SK-N-SH (cell line): ENCODE measurements at regions not wholly inside any gene's neighbourhood (a gene's known extent, or its start where the extent isn't known, plus 50 kb on each side); places are given as distances from the start of the nearest gene placed in this dataset.

Experiments used
- CTCF ChIA-PET: fragments of 300-600, 350-600 bp; formaldehyde crosslinking; extraction: SDS; loops from one replicate; lab custom pipeline; 2021; lab: Yijun Ruan, JAX
- POLR2A ChIA-PET: fragments of 350-600 bp; sonication (Branson Sonifier 250); formaldehyde crosslinking; extraction: SDS; loops from one replicate; lab custom pipeline; 2020; ENCODE audit warnings: antibody characterized with exemption, inconsistent platforms; lab: Yijun Ruan, JAX
- DNase-seq: peaks from one replicate; pipeline ENCODE4 v3.0.0; 2012
- H2AFZ ChIP-seq: fragments of 200-600 bp; sonication (generic); 2 replicates; pipeline ENCODE4 v1.8.1; 2016; ENCODE audit warnings: antibody characterized with exemption, mild to moderate bottlenecking, low read depth
- H3F3A ChIP-seq: fragments of 200-600 bp; sonication (generic); replicated peaks from 2 replicates; pipeline ENCODE3; 2016; ENCODE audit warnings: antibody characterized with exemption, mild to moderate bottlenecking; ENCODE audit not compliant: insufficient read depth
- H3K27ac ChIP-seq, 2 experiments: fragments of 200-500 bp in 1 of 2; fragments of 200-600 bp in 1 of 2; sonication (Bioruptor generic) in 1 of 2; sonication (generic), shearing (Covaris generic) in 1 of 2; 2 replicates each; pipeline versions ENCODE4 v1.5.1 to v1.6.1; 2014 to 2016; ENCODE audit warnings: low read depth in 2 of 2, inconsistent platforms in 1 of 2, low read length in 1 of 2, mild to moderate bottlenecking in 1 of 2, mixed read lengths in 1 of 2
- H3K27me3 ChIP-seq: fragments of 200-600 bp; sonication (generic), shearing (Covaris generic); 2 replicates; pipeline ENCODE4 v1.6.1; 2016; ENCODE audit warnings: mixed run types; ENCODE audit not compliant: insufficient read depth
- H3K36me3 ChIP-seq, 2 experiments: fragments of 200-500 bp in 1 of 2; fragments of 200-600 bp in 1 of 2; sonication (Bioruptor generic) in 1 of 2; sonication (generic) in 1 of 2; replicated peaks in 1 of 2; 2 replicates each; pipeline versions ENCODE3 to v1.5.1; 2014 to 2016; ENCODE audit warnings: low read length in 1 of 2, mild to moderate bottlenecking in 1 of 2; ENCODE audit not compliant: insufficient read depth in 2 of 2, control insufficient read depth in 1 of 2
- H3K4me1 ChIP-seq, 2 experiments: fragments of 200-500 bp in 1 of 2; fragments of 200-600 bp in 1 of 2; sonication (Bioruptor generic) in 1 of 2; sonication (generic), shearing (Covaris generic) in 1 of 2; 2 replicates each; pipeline versions ENCODE4 v1.5.1 to v1.6.1; 2014 to 2016; ENCODE audit warnings: low read depth in 1 of 2, low read length in 1 of 2, mixed run types in 1 of 2; ENCODE audit not compliant: insufficient read depth in 2 of 2, control insufficient read depth in 1 of 2
- H3K4me2 ChIP-seq: fragments of 200-600 bp; sonication (generic), shearing (Covaris generic); 2 replicates; pipeline ENCODE4 v1.6.1; 2017; ENCODE audit warnings: mixed run types
- H3K4me3 ChIP-seq, 2 experiments: fragments of 200-500 bp in 1 of 2; fragments of 200-600 bp in 1 of 2; sonication (Bioruptor generic) in 1 of 2; sonication (generic), shearing (Covaris generic) in 1 of 2; 2 replicates each; pipeline versions ENCODE4 v1.5.1 to v1.8.1; 2014 to 2016; ENCODE audit warnings: low read depth in 2 of 2, inconsistent platforms in 1 of 2, low read length in 1 of 2, mild to moderate bottlenecking in 1 of 2, mixed read lengths in 1 of 2, moderate library complexity in 1 of 2
- H3K79me2 ChIP-seq: fragments of 200-600 bp; sonication (generic); 2 replicates; pipeline ENCODE4 v1.8.1; 2017; ENCODE audit warnings: mild to moderate bottlenecking; ENCODE audit not compliant: insufficient read depth
- H3K9ac ChIP-seq: fragments of 200-600 bp; sonication (generic); 2 replicates; pipeline ENCODE4 v1.6.1; 2017; ENCODE audit warnings: mixed run types
- H3K9me2 ChIP-seq: fragments of 200-600 bp; sonication (generic); 2 replicates; pipeline ENCODE4 v1.6.1; 2017; ENCODE audit warnings: mixed run types
- H3K9me3 ChIP-seq: fragments of 200-600 bp; sonication (generic); 2 replicates; pipeline ENCODE4 v1.6.1; 2017; ENCODE audit warnings: mixed run types, mild to moderate bottlenecking, moderate library complexity
- H4K20me1 ChIP-seq: fragments of 200-600 bp; sonication (generic); 2 replicates; pipeline ENCODE4 v1.6.1; 2017; ENCODE audit warnings: mild to moderate bottlenecking, mixed run types; ENCODE audit not compliant: insufficient read depth
- CHD2 ChIP-seq: fragments of 150-350 bp; IDR thresholded peaks from 2 replicates; pipeline ENCODE4 v1.6.1; 2018; ENCODE audit warnings: low read length; ENCODE audit not compliant: partially characterized antibody
- FOSL2 ChIP-seq: IDR thresholded peaks from 2 replicates; pipeline ENCODE4 v1.4.0; 2012; ENCODE audit warnings: low read depth, mild to moderate bottlenecking, moderate library complexity, borderline replicate concordance
- FOXJ3 ChIP-seq: sonication (generic); formaldehyde crosslinking; IDR thresholded peaks from 2 replicates; pipeline ENCODE4 v1.5.1; 2020; ENCODE audit warnings: mild to moderate bottlenecking, missing genetic modification reagents
- GATA2 ChIP-seq: sonication (generic); formaldehyde crosslinking; IDR thresholded peaks from 2 replicates; pipeline ENCODE4 v1.5.0; 2020; ENCODE audit warnings: mild to moderate bottlenecking, missing genetic modification reagents
- JUND ChIP-seq: IDR thresholded peaks from 2 replicates; pipeline ENCODE4 v1.4.0; 2012
- NFIC ChIP-seq: IDR thresholded peaks from 2 replicates; pipeline ENCODE4 v1.4.0; 2012; ENCODE audit warnings: borderline replicate concordance
- POLR2AphosphoS5 ChIP-seq: IDR thresholded peaks from 2 replicates; pipeline ENCODE4 v1.6.1; 2012; ENCODE audit warnings: low read depth, low read length
- RCOR1 ChIP-seq: fragments of 150-350 bp; IDR thresholded peaks from 2 replicates; pipeline ENCODE4 v1.6.1; 2017; ENCODE audit warnings: antibody characterized with exemption, low read length
- RFX5 ChIP-seq: IDR thresholded peaks from 2 replicates; pipeline ENCODE4 v1.6.1; 2012; ENCODE audit warnings: mild to moderate bottlenecking, improper control_type of control experiment, low read length
- SMC3 ChIP-seq: IDR thresholded peaks from 2 replicates; pipeline ENCODE4 v1.6.1; 2012; ENCODE audit warnings: low read depth, low read length, improper control_type of control experiment
- TEAD4 ChIP-seq: IDR thresholded peaks from 2 replicates; pipeline ENCODE4 v1.4.0; 2012; ENCODE audit warnings: mild to moderate bottlenecking, borderline replicate concordance; ENCODE audit not compliant: insufficient read depth
- WGBS: methylation state at CpG from one replicate; pipeline ENCODE4 v1.1.6; 2017; ENCODE audit warnings: low lambda C conversion rate; 5-methylcytosine and 5-hydroxymethylcytosine counted together
- TF ChIP-seq, protein P1 (sequence below): IDR thresholded peaks from 2 replicates; pipeline ENCODE4; 2012
- TF ChIP-seq, protein P2 (sequence below): fragments of 150-350 bp; IDR thresholded peaks from 2 replicates; pipeline ENCODE4 v1.6.1; 2017; ENCODE audit warnings: antibody characterized with exemption, low read length, low read depth, borderline replicate concordance
- TF ChIP-seq, protein P3 (sequence below): fragments of 200-600 bp; sonication (generic); IDR thresholded peaks from 2 replicates; pipeline ENCODE4 v1.6.1; 2017; ENCODE audit warnings: antibody characterized with exemption, mild to moderate bottlenecking, moderate library complexity
- TF ChIP-seq, protein P4 (sequence below): IDR thresholded peaks from 2 replicates; pipeline ENCODE4 v1.4.0; 2012; ENCODE audit warnings: low read depth

DNA sequence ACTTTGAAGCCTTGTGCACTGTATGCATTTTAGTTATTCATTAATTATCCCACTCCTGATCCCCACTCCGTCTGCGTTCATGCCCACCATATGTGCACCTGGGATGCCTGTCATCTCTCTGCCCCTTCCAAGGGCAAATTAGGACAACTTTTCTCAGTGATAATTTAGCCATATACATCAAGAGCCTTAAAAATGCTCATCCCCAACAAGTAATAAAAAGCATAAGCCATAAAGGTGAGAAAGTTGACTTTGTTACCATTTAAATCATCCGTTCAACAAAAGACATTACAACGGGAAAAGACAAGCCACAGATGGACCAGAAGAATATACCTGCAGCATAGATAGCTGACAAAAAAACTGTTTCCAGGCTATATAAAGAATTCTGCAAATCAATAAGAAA, 131.4 kb upstream of the LINGO1 start:
- Histone ChIP-seq H3K4me2 (no peak overlapping the region), H3K36me3 (no peaks in the 10 kb centered on the region), H3K4me1 (peaks cover 2 to 8% of the 10 kb centered on the region in 2 experiments; a peak in 2 of 4 replicates)
- CTCF ChIA-PET: interaction anchor here (2.0 kb wide), 1 partner anchor 131 kb away, joined by 7 read pairs; no protein-coding TSS in a partner anchor
- 53% methylated on average over 4 of the region's 4 CpGs for WGBS
- TF ChIP-seq GATA2 (CRISPR knock-in tag): no peak
- no peak for TF ChIP-seq SMC3
- TF ChIP-seq, protein P1, sequence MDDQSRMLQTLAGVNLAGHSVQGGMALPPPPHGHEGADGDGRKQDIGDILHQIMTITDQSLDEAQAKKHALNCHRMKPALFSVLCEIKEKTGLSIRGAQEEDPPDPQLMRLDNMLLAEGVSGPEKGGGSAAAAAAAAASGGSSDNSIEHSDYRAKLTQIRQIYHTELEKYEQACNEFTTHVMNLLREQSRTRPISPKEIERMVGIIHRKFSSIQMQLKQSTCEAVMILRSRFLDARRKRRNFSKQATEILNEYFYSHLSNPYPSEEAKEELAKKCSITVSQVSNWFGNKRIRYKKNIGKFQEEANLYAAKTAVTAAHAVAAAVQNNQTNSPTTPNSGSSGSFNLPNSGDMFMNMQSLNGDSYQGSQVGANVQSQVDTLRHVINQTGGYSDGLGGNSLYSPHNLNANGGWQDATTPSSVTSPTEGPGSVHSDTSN: no peak
- TF ChIP-seq TEAD4: no peak
- TF ChIP-seq FOSL2: no peak
- TF ChIP-seq NFIC: no peak
- no peak for TF ChIP-seq FOXJ3 (CRISPR knock-in tag)
- TF ChIP-seq, protein P2, sequence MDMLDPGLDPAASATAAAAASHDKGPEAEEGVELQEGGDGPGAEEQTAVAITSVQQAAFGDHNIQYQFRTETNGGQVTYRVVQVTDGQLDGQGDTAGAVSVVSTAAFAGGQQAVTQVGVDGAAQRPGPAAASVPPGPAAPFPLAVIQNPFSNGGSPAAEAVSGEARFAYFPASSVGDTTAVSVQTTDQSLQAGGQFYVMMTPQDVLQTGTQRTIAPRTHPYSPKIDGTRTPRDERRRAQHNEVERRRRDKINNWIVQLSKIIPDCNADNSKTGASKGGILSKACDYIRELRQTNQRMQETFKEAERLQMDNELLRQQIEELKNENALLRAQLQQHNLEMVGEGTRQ: no peak
- TF ChIP-seq, all 33 proteins: peak for 0
- no peaks in the 10 kb centered on the region for H3K9me3 ChIP-seq
- peaks cover 9% of the 10 kb centered on the region for H3K27me3 ChIP-seq
- H3K9ac ChIP-seq: no peak overlapping the region
- DNase-seq: no peak
- no peak overlapping the region for H2AFZ ChIP-seq
- no peaks in the 10 kb centered on the region for H3K9me2 ChIP-seq
- H3K4me3 ChIP-seq: no peak overlapping the region
- peaks cover 3% of the 10 kb centered on the region for H3F3A ChIP-seq
- no peaks in the 10 kb centered on the region; the same call in 1 of the 2 replicates for H4K20me1 ChIP-seq
- no peak overlapping the region for H3K27ac ChIP-seq
- no peaks in the 10 kb centered on the region for H3K79me2 ChIP-seq
- POLR2A ChIA-PET: no interaction called here

DNA sequence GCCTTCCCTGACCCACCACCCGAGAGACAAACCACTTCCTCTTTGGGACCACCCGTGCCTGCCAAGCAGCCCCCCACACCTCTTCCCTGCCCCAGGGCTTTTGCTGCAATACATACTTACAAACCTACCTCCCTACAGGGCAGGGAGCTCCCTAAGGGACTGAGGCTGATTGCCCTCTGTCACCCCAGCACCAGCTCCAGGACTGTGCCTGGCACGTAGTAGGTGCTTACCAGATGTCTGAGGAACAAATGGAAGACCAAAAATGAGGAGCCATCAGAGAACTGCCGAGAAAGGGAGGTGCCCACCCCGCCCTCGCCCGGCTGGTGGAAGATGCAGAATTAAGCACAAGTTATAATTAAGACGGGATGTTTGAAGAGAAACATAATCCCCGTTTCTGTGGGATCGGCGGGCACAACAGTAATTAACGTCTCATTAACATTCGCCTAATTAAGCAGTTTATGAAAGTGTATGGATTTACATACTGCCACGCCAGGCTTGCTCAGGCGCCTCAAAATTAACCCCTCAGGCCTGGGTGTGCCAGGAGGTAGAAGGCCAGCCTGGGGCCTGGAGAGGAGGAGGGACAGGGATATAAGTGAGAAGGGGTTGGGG, 130.1 kb upstream of the LINGO1 start:
- Histone ChIP-seq H3K36me3 (no peaks in the 10 kb centered on the region), H3K79me2 (no peaks in the 10 kb centered on the region), H3K9me2 (no peaks in the 10 kb centered on the region), H3K9ac (no peak overlapping the region), H3F3A (peaks cover 3% of the 10 kb centered on the region), H3K27me3 (peaks cover 9% of the 10 kb centered on the region), H3K4me1 (peaks cover 2 to 8% of the 10 kb centered on the region in 2 experiments; a peak in 2 of 4 replicates), H4K20me1 (no peaks in the 10 kb centered on the region; the same call in 1 of the 2 replicates), H3K4me3 (no peak overlapping the region), H2AFZ (no peak overlapping the region), H3K27ac (no peak overlapping the region), H3K4me2 (no peak overlapping the region), H3K9me3 (no peaks in the 10 kb centered on the region)
- no peak for DNase-seq
- TF ChIP-seq FOXJ3 (CRISPR knock-in tag): no peak
- TF ChIP-seq JUND: no peak
- no peak for TF ChIP-seq GATA2 (CRISPR knock-in tag)
- TF ChIP-seq, protein P3, sequence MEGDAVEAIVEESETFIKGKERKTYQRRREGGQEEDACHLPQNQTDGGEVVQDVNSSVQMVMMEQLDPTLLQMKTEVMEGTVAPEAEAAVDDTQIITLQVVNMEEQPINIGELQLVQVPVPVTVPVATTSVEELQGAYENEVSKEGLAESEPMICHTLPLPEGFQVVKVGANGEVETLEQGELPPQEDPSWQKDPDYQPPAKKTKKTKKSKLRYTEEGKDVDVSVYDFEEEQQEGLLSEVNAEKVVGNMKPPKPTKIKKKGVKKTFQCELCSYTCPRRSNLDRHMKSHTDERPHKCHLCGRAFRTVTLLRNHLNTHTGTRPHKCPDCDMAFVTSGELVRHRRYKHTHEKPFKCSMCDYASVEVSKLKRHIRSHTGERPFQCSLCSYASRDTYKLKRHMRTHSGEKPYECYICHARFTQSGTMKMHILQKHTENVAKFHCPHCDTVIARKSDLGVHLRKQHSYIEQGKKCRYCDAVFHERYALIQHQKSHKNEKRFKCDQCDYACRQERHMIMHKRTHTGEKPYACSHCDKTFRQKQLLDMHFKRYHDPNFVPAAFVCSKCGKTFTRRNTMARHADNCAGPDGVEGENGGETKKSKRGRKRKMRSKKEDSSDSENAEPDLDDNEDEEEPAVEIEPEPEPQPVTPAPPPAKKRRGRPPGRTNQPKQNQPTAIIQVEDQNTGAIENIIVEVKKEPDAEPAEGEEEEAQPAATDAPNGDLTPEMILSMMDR: no peak
- TF ChIP-seq RCOR1: no peak
- no peak for TF ChIP-seq CHD2
- TF ChIP-seq, protein P4, sequence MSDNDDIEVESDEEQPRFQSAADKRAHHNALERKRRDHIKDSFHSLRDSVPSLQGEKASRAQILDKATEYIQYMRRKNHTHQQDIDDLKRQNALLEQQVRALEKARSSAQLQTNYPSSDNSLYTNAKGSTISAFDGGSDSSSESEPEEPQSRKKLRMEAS: no peak
- TF ChIP-seq SMC3: no peak
- TF ChIP-seq POLR2AphosphoS5: no peak
- TF ChIP-seq TEAD4: no peak
- no peak for TF ChIP-seq RFX5
- TF ChIP-seq, protein P1: no peak
- no peak for TF ChIP-seq NFIC
- POLR2A ChIA-PET: no interaction called here
- 52% methylated on average over 15 of the region's 15 CpGs for WGBS
- CTCF ChIA-PET: no interaction called here
